WTC11 (cell line): ENCODE measurements at regions not wholly inside any gene's neighbourhood (a gene's known extent, or its start where the extent isn't known, plus 50 kb on each side); places are given as distances from the start of the nearest gene placed in this dataset.
"Not testable (repeated sequence)": the region's sequence is repeated elsewhere in the genome, so short reads cannot be mapped to it uniquely, and the experiment has no call there.

Experiments
- MAX ChIP-seq: sonication (generic); formaldehyde crosslinking; IDR thresholded peaks from 2 replicates; pipeline ENCODE4 v1.8.0; 2022; ENCODE audit warnings: mild to moderate bottlenecking, missing genetic modification reagents
- SP1 ChIP-seq: sonication (generic); formaldehyde crosslinking; conservative IDR thresholded peaks from 2 replicates; pipeline ENCODE4 v1.8.1; 2022; ENCODE audit warnings: missing genetic modification reagents
- TEAD4 ChIP-seq: sonication (generic); formaldehyde crosslinking; IDR thresholded peaks from 2 replicates; pipeline ENCODE4 v1.8.0; 2022; ENCODE audit warnings: mild to moderate bottlenecking, missing genetic modification reagents
- ZNF396 ChIP-seq: fragments of 250-450 bp; sonication (Bioruptor Pico); IDR thresholded peaks from 2 replicates; pipeline ENCODE4 v1.8.0; 2021; ENCODE audit warnings: mild to moderate bottlenecking, moderate library complexity, borderline replicate concordance
- TF ChIP-seq, protein P1 (sequence below): sonication (generic); formaldehyde crosslinking; IDR thresholded peaks from 2 replicates; pipeline ENCODE4 v1.8.0; 2022; ENCODE audit warnings: mild to moderate bottlenecking, missing genetic modification reagents
- TF ChIP-seq, protein P2 (sequence below): fragments of 200-600 bp; IDR thresholded peaks from 2 replicates; pipeline ENCODE4 v1.8.0; 2022; ENCODE audit warnings: antibody characterized with exemption
- TF ChIP-seq, protein P3 (sequence below): sonication (generic); formaldehyde crosslinking; IDR thresholded peaks from 2 replicates; pipeline ENCODE4 v1.8.0; 2023; ENCODE audit warnings: missing genetic modification reagents, mild to moderate bottlenecking, borderline replicate concordance
- TF ChIP-seq, protein P4 (sequence below): sonication (generic); formaldehyde crosslinking; IDR thresholded peaks from 2 replicates; pipeline ENCODE4 v1.8.0; 2022; ENCODE audit warnings: mild to moderate bottlenecking, missing genetic modification reagents

DNA sequence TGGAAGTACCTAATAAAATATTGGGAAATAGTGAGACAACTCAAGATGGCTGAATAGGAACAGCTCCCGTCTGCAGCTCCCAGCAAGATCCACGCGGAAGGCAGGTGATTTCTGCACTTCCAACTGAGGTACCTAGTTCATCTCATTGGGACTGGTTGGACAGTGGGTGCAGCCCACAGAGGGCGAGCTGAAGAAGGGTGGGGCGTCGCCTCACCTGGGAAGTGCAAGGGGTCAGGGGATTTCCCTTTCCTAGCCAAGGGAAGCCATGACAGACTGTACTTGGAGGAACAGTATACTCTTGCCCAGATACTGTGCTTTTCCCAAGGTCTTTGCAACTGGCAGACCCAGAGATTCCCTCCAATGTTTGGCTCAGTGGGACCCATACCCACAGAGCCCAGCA lies 172.8 kb downstream of the CRPPA start:
- TF ChIP-seq, protein P1, sequence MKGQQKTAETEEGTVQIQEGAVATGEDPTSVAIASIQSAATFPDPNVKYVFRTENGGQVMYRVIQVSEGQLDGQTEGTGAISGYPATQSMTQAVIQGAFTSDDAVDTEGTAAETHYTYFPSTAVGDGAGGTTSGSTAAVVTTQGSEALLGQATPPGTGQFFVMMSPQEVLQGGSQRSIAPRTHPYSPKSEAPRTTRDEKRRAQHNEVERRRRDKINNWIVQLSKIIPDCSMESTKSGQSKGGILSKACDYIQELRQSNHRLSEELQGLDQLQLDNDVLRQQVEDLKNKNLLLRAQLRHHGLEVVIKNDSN, result not testable (repeated sequence)
- TF ChIP-seq, protein P2, sequence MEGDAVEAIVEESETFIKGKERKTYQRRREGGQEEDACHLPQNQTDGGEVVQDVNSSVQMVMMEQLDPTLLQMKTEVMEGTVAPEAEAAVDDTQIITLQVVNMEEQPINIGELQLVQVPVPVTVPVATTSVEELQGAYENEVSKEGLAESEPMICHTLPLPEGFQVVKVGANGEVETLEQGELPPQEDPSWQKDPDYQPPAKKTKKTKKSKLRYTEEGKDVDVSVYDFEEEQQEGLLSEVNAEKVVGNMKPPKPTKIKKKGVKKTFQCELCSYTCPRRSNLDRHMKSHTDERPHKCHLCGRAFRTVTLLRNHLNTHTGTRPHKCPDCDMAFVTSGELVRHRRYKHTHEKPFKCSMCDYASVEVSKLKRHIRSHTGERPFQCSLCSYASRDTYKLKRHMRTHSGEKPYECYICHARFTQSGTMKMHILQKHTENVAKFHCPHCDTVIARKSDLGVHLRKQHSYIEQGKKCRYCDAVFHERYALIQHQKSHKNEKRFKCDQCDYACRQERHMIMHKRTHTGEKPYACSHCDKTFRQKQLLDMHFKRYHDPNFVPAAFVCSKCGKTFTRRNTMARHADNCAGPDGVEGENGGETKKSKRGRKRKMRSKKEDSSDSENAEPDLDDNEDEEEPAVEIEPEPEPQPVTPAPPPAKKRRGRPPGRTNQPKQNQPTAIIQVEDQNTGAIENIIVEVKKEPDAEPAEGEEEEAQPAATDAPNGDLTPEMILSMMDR, result not testable (repeated sequence)
- TF ChIP-seq ZNF396, TEAD4, SP1, MAX (CRISPR knock-in tag): not testable (repeated sequence)
- TF ChIP-seq, protein P3, sequence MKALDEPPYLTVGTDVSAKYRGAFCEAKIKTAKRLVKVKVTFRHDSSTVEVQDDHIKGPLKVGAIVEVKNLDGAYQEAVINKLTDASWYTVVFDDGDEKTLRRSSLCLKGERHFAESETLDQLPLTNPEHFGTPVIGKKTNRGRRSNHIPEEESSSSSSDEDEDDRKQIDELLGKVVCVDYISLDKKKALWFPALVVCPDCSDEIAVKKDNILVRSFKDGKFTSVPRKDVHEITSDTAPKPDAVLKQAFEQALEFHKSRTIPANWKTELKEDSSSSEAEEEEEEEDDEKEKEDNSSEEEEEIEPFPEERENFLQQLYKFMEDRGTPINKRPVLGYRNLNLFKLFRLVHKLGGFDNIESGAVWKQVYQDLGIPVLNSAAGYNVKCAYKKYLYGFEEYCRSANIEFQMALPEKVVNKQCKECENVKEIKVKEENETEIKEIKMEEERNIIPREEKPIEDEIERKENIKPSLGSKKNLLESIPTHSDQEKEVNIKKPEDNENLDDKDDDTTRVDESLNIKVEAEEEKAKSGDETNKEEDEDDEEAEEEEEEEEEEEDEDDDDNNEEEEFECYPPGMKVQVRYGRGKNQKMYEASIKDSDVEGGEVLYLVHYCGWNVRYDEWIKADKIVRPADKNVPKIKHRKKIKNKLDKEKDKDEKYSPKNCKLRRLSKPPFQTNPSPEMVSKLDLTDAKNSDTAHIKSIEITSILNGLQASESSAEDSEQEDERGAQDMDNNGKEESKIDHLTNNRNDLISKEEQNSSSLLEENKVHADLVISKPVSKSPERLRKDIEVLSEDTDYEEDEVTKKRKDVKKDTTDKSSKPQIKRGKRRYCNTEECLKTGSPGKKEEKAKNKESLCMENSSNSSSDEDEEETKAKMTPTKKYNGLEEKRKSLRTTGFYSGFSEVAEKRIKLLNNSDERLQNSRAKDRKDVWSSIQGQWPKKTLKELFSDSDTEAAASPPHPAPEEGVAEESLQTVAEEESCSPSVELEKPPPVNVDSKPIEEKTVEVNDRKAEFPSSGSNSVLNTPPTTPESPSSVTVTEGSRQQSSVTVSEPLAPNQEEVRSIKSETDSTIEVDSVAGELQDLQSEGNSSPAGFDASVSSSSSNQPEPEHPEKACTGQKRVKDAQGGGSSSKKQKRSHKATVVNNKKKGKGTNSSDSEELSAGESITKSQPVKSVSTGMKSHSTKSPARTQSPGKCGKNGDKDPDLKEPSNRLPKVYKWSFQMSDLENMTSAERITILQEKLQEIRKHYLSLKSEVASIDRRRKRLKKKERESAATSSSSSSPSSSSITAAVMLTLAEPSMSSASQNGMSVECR (CRISPR knock-in tag), result not testable (repeated sequence)
- TF ChIP-seq, protein P4, sequence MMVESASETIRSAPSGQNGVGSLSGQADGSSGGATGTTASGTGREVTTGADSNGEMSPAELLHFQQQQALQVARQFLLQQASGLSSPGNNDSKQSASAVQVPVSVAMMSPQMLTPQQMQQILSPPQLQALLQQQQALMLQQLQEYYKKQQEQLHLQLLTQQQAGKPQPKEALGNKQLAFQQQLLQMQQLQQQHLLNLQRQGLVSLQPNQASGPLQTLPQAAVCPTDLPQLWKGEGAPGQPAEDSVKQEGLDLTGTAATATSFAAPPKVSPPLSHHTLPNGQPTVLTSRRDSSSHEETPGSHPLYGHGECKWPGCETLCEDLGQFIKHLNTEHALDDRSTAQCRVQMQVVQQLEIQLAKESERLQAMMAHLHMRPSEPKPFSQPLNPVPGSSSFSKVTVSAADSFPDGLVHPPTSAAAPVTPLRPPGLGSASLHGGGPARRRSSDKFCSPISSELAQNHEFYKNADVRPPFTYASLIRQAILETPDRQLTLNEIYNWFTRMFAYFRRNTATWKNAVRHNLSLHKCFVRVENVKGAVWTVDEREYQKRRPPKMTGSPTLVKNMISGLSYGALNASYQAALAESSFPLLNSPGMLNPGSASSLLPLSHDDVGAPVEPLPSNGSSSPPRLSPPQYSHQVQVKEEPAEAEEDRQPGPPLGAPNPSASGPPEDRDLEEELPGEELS (CRISPR knock-in tag), result not testable (repeated sequence)
